ENCODE measurements at regions not wholly inside any gene's neighbourhood (a gene's known extent, or its start where the extent isn't known, plus 50 kb on each side); places are given as distances from the start of the nearest gene placed in this dataset.

DNA sequence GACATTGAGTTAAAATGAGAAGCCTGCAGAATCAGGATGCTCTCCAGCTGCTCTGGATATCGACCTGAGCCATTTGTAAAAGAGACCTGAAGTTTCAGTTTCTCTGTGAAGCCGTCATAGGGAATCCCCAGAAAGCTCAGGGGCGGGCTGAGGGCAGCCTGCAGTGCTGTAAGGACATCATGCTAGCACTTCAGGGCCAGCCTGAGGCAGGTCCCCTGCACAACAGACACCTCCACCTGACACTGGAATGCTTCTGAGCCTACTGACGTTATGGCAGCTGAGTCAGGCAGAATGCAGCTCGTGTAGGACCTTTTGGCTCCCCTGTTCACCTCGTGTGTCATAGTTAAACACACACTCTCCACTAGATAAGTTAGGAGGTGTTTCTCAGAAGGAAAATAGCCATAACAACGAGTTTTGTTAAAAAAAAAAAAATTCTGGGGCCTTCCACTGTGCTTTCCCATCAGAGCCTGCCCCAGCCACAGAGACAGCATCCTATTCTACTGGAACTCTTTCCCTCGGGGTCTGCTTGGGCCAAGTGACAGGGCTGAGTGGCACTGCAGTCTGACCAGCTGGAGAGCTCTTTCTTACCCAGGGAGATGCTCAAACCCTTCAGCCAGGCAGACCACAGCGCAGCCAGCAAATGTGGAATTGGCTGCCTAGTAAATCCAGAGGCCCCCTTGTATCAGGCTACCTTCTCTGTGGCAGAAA lies 354.9 kb downstream of the DIRAS2 start (continued):
- peak; percentile 62 for TF ChIP-seq POLR2AphosphoS5 (IDR thresholded peaks at IDR 0.05; ENCODE audit: low read length)
- TF ChIP-seq, protein P1, sequence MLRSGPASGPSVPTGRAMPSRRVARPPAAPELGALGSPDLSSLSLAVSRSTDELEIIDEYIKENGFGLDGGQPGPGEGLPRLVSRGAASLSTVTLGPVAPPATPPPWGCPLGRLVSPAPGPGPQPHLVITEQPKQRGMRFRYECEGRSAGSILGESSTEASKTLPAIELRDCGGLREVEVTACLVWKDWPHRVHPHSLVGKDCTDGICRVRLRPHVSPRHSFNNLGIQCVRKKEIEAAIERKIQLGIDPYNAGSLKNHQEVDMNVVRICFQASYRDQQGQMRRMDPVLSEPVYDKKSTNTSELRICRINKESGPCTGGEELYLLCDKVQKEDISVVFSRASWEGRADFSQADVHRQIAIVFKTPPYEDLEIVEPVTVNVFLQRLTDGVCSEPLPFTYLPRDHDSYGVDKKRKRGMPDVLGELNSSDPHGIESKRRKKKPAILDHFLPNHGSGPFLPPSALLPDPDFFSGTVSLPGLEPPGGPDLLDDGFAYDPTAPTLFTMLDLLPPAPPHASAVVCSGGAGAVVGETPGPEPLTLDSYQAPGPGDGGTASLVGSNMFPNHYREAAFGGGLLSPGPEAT (IDR thresholded peaks at IDR 0.05; ENCODE audit: low read depth) = peak; percentile 76
- TF ChIP-seq TCF12 (IDR thresholded peaks at IDR 0.05; ENCODE audit: low read depth, low read length) = peak; percentile 38; the same call in 1 of the 2 replicates
- 0 out of 2 replicates have a peak, but pooled peaks have one; percentile 50 for TF ChIP-seq TAF1 (IDR thresholded peaks at IDR 0.05; ENCODE audit: borderline replicate concordance, low read depth, low read length)
- no peak for TF ChIP-seq ASH2L (IDR thresholded peaks at IDR 0.05; ENCODE audit: borderline replicate concordance, low read depth)

DNA sequence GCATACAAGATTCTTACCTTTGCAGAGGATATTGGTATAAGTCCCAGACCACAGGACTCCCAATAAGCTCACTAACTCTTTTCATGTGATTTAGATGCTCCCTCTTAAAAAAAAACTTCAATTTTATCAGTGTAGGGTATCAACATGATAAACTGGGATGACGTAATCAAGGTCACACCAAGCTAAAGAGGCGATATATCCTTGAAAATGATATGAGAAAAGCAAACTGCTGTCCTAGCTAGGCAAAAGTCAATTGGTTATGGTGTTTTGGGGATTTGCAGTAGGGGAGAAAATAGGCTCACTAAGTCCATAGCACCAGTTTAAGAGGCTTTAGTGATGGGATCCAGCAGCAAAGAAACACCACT lies 354.4 kb downstream of the DIRAS2 start:
- POLR2A ChIA-PET = interaction anchor here (0.5 kb wide), 1 partner anchor 627 kb away, joined by 3 read pairs; no protein-coding TSS in a partner anchor
- Histone ChIP-seq H3K9me3 (replicated peaks; ENCODE audit: control insufficient read depth, insufficient read depth, low read length) (no peaks in the 10 kb centered on the region; the same call in 2 of the 3 replicates), H3K4me1 (ENCODE audit: control insufficient read depth, insufficient read depth, low read length) (peaks cover 6% of the 10 kb centered on the region)
- TF ChIP-seq, protein P2, sequence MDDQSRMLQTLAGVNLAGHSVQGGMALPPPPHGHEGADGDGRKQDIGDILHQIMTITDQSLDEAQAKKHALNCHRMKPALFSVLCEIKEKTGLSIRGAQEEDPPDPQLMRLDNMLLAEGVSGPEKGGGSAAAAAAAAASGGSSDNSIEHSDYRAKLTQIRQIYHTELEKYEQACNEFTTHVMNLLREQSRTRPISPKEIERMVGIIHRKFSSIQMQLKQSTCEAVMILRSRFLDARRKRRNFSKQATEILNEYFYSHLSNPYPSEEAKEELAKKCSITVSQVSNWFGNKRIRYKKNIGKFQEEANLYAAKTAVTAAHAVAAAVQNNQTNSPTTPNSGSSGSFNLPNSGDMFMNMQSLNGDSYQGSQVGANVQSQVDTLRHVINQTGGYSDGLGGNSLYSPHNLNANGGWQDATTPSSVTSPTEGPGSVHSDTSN (IDR thresholded peaks at IDR 0.05; ENCODE audit: insufficient replicate concordance, low read depth, low read length) = no peak
- no peak for TF ChIP-seq POLR2AphosphoS2 (IDR thresholded peaks at IDR 0.05; ENCODE audit: low read depth, low read length)
- TF ChIP-seq, protein P3, sequence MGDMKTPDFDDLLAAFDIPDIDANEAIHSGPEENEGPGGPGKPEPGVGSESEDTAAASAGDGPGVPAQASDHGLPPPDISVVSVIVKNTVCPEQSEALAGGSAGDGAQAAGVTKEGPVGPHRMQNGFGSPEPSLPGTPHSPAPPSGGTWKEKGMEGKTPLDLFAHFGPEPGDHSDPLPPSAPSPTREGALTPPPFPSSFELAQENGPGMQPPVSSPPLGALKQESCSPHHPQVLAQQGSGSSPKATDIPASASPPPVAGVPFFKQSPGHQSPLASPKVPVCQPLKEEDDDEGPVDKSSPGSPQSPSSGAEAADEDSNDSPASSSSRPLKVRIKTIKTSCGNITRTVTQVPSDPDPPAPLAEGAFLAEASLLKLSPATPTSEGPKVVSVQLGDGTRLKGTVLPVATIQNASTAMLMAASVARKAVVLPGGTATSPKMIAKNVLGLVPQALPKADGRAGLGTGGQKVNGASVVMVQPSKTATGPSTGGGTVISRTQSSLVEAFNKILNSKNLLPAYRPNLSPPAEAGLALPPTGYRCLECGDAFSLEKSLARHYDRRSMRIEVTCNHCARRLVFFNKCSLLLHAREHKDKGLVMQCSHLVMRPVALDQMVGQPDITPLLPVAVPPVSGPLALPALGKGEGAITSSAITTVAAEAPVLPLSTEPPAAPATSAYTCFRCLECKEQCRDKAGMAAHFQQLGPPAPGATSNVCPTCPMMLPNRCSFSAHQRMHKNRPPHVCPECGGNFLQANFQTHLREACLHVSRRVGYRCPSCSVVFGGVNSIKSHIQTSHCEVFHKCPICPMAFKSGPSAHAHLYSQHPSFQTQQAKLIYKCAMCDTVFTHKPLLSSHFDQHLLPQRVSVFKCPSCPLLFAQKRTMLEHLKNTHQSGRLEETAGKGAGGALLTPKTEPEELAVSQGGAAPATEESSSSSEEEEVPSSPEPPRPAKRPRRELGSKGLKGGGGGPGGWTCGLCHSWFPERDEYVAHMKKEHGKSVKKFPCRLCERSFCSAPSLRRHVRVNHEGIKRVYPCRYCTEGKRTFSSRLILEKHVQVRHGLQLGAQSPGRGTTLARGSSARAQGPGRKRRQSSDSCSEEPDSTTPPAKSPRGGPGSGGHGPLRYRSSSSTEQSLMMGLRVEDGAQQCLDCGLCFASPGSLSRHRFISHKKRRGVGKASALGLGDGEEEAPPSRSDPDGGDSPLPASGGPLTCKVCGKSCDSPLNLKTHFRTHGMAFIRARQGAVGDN (IDR thresholded peaks at IDR 0.05) = no peak
- TF ChIP-seq, protein P4, sequence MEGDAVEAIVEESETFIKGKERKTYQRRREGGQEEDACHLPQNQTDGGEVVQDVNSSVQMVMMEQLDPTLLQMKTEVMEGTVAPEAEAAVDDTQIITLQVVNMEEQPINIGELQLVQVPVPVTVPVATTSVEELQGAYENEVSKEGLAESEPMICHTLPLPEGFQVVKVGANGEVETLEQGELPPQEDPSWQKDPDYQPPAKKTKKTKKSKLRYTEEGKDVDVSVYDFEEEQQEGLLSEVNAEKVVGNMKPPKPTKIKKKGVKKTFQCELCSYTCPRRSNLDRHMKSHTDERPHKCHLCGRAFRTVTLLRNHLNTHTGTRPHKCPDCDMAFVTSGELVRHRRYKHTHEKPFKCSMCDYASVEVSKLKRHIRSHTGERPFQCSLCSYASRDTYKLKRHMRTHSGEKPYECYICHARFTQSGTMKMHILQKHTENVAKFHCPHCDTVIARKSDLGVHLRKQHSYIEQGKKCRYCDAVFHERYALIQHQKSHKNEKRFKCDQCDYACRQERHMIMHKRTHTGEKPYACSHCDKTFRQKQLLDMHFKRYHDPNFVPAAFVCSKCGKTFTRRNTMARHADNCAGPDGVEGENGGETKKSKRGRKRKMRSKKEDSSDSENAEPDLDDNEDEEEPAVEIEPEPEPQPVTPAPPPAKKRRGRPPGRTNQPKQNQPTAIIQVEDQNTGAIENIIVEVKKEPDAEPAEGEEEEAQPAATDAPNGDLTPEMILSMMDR (IDR thresholded peaks at IDR 0.05 in 2 of 3, conservative IDR thresholded peaks at IDR 0.05 in 1 of 3; ENCODE audit: control insufficient read depth in 2 of 3, extremely low read depth in 1 of 3, insufficient read depth in 1 of 3, low read depth in 3 of 3, low read length in 3 of 3) = no peak
- no peak for TF ChIP-seq FOXK2 (IDR thresholded peaks at IDR 0.05)
- TF ChIP-seq POLR2AphosphoS5 (IDR thresholded peaks at IDR 0.05; ENCODE audit: low read length) = no peak
- TF ChIP-seq SUZ12 (IDR thresholded peaks at IDR 0.05; ENCODE audit: unreplicated experiment) = no peak

More for the DNA sequence above, 354.4 kb downstream of the DIRAS2 start:
- no peaks in the 10 kb centered on the region for H3K79me2 ChIP-seq (ENCODE audit: control insufficient read depth, insufficient read depth, low read length)
- SMC1A ChIA-PET (ENCODE audit: uncharacterized antibody, unreplicated experiment) = interaction anchor here (0.7 to 1.2 kb wide), 3 partner anchors 11 to 19 kb away, joined by 3 to 4 read pairs (median 4); no protein-coding TSS in a partner anchor
- H2AFZ ChIP-seq (ENCODE audit: control insufficient read depth, low read depth, low read length) = peak overlapping the region; percentile 86
- intact Hi-C loops (cut with micrococcal nuclease; ENCODE audit: unreplicated experiment) (no loop called here), in situ Hi-C loops (cut with MboI) (no loop called here)
- FAIRE-seq (peak; percentile 69), ATAC-seq (no peak), DNase-seq (ENCODE audit: low read depth, low spot score) (no peak)
- no peak overlapping the region for H3K9ac ChIP-seq (ENCODE audit: control insufficient read depth, insufficient read depth, low read length)
- no peaks in the 10 kb centered on the region for H4K20me1 ChIP-seq (ENCODE audit: control insufficient read depth, insufficient read depth)
- H3K4me2 ChIP-seq (ENCODE audit: control insufficient read depth, insufficient read depth) = no peak overlapping the region
- H3K36me3 ChIP-seq (ENCODE audit: control insufficient read depth in 2 of 2, insufficient read depth in 2 of 2, low read length in 1 of 2) = no peaks in the 10 kb centered on the region
- H3K27me3 ChIP-seq (replicated peaks in 1 of 2; ENCODE audit: control insufficient read depth in 2 of 2, insufficient read depth in 2 of 2, low read length in 1 of 2) = no peaks in the 10 kb centered on the region; a peak in 1 of 4 replicates
- peak overlapping the region; percentile 56; the same call in 1 of the 2 replicates for H3K27ac ChIP-seq (ENCODE audit: control insufficient read depth, insufficient read depth)
- RAD21 ChIA-PET (ENCODE audit: unreplicated experiment) = interaction anchor here (1.4 to 1.5 kb wide), 2 partner anchors 11 to 14 kb away, joined by 4 read pairs; no protein-coding TSS in a partner anchor
- WGBS (ENCODE audit: insufficient coverage, insufficient replicate concordance, low lambda C conversion rate, missing lambda C conversion rate) = 88% methylated on average over 2 of the region's 2 CpGs
- BruUV-seq (replicated peaks) = no TSS peak
- CTCF ChIA-PET = interaction anchor here (0.8 to 0.9 kb wide), 2 partner anchors 44 to 724 kb away, joined by 3 read pairs; no protein-coding TSS in a partner anchor
- H3K4me3 ChIP-seq = no peak overlapping the region
